ENCODE measurements at regions not wholly inside any gene's neighbourhood (a gene's known extent, or its start where the extent isn't known, plus 50 kb on each side); places are given as distances from the start of the nearest gene placed in this dataset.
"Not testable (repeated sequence)": the region's sequence is repeated elsewhere in the genome, so short reads cannot be mapped to it uniquely, and the experiment has no call there.

DNA sequence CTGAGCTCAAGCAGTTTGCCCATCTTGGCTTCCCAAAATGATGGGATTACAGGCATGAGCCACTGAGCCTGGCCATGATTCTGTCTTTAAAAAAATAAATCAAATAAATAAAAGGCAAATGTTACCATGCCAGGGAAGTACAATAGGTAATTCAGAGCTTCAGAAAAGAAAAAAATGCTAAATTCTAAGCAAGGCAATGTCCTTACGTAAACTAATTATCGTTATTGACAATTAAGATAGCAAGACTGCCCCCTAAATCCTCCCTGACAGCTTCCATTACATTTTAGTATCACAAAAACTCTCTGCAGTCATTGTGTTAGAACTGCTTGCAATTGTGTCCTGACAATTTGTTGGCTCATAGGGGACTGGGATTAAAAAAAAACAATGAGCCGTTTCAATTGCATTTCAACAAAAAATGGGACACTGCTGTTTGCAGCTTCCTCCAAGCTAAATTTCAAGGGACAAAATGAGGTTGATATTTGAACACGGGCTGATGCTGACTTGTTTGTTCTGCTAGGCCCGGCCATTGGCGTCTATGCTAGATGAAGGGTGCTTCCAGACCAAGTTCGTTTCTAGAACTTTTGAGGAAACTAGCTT lies 88.9 kb downstream of the MOGAT1 start:
- DNase-seq: no peak

DNA sequence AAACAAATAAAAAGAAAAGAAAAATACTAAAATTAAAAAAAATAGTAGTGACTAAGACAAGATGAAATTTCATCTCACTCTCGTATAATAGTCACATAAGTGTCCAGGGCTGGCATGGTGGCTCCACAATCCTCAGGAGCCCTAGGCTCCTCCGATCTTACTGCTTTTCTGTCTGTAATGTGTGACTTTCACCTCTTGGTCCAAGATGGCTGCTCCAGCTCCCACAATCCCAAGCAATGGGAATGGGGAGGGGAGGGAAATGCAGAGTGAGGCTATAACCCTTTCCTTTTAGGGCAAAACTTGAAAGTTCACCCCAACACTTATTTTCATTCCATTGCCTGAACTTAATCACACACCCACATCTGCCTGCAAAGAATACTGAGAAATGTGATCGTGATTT lies 90.4 kb downstream of the MOGAT1 start:
- no peak for DNase-seq

DNA sequence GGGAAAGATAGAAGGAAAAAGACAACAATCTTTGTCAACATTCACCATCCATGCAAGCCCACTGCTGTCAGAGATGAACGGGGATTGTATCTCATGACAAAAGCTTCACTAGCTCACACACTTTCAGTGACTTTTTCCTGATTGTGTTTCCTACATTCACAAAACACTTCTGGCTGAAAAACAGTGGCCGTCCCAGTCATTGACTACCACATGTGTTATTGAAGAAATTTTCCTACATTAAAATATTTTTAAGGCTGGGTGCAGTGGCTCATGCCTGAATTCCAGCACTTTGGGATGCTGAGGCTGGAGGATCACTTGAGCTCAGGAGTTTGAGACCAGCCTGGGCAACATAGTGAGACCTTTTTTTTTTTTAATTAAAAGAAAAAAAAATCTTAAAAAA lies 90.9 kb downstream of the MOGAT1 start:
- DNase-seq: no peak

DNA sequence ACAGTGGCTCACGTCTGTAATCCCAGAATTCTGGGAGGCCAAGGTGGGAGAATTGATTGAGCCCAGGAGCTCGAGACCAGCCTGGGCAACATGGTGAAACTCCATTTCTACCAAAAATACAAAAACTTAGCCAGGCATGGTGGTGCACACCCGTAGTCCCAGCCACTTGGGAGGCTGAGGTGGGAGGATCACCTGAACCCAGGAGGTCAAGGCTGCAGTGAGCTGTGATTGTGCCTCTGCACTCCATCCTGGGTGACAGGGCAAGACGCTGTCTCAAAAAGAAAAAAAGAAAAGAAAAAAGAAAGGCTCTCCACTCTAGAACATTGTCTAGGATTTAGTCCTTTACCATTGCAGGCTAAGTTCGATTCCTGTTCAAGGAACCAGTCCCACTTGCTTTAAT lies 94.4 kb downstream of the MOGAT1 start:
- DNase-seq: not testable (repeated sequence)

DNA sequence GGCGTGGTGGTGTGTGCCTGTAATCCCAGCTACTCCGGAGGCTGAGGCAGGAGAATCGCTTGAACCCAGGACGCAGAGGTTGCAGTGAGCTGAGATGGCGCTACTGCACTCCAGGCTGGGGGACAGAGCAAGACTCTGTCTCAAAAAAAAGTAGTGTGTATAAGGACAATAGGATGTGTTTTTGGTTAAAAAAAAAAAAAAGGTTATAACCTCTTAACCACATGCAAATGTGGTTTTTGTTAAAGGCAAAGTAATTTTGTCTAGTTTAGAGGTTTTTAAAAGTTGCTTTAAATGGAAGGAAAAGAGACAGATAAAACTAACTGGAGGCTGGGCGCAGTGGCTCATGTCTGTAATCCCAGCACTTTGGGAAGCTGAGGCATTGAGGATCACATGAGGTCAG lies 92.8 kb upstream of the ACSL3 start:
- not testable (repeated sequence) for DNase-seq

DNA sequence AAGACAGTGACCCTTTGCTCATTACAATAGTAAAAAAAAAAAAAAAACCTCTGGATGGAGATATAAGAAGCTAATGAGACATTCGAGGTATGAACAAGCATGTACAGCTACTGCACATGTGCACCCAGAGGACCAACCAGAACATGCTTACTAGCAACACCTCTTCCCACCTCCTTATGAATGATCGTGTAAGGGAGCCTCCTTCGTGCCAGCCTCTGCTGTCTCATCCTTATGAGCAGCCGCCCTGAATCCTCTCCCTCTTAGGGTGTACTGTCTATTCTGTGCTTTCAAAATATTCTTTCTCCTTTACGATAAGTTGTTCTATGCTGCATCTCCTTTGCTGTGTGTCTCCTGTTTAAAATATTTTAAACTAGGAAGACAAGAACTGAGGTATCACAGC lies 91.4 kb upstream of the ACSL3 start:
- DNase-seq: no peak

DNA sequence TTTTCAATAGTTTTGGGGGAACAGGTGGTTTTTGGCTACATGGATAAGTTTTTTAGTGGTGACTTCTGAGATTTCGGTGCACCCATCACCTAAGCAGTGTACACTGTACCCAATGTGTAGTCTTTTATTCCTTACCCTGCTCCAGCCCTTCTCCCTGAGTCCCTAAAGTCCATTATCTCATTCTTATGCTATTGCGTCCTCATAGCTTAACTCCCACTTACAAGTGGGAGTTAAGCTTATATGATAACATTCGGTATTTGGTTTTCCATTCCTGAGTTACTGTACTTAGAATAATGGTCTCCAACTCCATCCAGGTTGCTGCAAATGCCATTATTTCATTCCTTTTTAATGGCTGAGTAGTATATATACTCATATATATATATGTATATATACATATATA lies 90.9 kb upstream of the ACSL3 start:
- DNase-seq: no peak

DNA sequence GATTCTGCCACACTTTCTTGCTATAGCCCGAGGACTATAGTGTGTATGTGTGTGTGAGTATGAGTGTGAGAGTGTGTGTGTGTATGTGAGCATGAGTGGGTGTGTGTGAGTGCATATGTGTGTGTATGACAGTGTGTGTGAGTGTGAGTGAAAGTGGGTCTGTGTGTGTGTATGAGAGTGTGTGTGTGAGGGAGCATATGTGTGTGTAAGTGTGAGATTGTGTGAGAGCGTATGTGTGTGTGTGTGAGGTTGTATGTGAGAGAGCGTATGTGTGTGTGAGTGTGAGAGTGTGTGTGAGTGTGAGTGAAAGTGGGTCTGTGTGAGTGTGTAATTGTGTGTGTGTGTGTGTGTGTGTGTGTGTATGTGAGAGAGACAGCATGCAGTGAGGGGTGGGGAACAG lies 89.0 kb upstream of the ACSL3 start:
- DNase-seq: no peak

DNA sequence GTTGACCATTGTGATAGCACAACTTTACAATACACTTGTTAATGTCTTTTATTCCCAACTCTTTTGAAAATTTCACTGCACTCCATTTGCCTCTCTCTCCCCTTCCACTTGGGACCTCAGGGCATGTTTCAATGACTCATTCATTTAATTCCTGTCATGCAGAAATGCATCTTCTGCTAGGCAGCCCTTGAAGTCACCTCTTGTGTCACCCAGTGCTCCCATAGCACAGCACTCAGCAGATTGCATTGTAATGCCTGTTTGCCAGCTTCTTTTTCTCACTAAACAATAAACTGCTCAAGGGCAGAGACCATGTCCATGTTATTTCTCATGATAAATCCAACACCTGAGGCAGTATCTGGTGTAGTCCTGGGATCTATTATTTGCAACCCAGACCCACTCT lies 85.9 kb upstream of the ACSL3 start:
- no peak for DNase-seq

DNA sequence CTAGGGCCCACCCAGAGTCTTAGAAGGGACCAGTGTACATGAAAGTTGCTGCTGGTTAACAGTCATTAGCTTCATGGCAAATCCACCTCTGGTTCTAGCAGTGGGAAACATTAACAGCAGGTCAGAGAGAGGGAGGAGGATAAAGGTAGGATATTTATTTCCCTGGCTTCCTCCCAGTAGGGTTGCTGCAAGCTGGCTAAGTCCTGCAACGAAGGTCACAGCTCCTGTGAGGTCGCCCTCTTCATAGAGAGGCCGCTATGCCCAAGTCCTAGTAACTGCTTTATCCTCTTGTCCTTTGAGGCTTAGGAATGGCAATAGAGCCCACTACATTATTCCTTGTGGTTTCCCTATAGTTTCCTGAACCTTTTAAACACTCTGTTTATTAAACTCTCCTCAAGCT lies 84.0 kb upstream of the ACSL3 start:
- DNase-seq: no peak

DNA sequence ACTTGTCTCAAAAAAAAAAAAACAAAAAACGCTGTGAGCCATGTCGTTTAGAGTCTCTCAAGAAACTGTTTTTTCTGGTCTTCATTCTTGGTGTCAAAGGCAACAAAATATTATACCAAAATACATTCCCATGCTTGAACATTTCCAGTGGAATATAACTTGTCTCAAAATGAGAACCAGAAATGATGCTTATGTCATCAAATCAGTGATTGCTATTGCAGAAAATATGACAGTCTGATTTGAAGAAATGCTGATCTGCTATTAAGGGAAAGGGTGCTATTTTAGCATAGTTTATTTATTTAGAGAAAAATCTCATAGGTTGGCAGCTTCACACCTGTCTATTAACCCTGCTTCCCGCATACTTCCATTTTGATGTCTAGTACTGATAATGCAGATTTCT lies 82.4 kb upstream of the ACSL3 start:
- DNase-seq: no peak

DNA sequence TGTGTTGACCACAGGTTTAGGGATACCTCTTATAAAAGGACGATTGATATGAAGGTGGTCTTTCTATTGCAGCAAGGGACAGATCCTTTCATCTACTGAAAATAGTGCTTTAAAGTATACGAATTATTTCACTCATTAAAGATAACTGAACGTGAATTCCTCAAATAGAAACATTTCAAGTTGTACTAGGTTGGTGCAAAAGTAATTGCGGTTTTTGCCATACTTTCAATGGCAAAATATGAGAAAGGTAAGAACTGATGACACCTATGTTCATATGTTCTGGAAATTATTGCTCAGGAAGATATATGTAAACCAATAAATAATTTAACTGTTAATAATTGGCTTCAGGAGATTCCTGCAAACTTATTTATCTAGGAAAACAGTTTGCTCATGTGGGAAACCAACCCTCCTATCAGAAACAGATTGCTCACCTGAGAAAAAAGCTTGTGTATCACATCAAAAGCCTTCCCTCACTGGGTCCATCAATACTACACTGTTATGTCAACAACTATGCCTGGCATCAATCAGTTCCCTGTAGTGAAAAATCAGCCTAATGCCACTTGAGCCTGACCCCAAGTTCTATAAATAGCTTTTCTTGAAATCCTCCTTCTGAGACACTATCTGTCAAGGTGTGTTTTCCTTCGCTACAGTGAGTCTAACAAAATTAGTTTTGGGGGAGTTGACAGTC lies 81.5 kb upstream of the ACSL3 start:
- DNase-seq: no peak

DNA sequence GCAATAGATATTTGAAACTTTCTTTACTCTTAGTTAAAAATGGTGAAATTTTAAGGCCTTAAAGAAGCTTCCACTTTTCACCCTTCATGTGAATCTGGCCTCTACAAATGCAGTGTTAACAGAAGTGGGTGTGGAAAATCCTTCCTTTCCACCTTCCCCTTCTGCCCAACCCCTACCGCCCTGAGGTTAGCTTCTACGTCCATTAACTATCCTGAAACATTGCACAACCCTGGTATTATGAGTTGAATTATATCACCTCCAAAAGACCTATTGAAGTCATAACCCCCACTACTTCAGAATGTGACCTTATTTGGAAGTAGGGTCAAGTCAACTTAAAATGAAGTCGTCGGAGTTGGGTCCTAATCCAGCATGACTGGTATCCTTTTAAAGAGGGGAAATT lies 80.8 kb upstream of the ACSL3 start:
- no peak for DNase-seq

DNA sequence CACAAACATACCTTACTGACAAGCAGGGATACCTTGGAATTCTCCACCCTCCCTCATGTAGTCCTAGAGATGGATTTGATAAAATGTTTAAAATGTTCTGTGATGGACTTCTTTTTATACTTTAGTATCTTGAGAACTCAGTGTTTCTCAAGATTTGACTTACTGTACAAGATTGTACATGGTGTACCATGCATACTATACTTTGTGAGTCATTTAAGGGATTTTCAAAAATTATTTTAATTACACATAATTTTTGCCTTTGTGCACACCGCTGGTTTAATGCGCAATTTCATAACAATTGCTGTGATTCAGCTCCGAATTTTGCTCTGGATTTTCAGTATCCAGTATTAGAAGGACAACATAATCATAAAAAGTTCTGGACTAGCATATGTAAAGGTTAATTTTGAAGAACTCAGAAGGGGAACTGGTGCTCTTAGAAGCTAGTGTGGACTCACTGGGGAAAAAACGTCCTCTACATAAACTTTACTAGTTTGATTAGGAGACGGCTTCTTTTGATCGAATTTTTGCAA lies 78.6 kb upstream of the ACSL3 start:
- no peak for DNase-seq

DNA sequence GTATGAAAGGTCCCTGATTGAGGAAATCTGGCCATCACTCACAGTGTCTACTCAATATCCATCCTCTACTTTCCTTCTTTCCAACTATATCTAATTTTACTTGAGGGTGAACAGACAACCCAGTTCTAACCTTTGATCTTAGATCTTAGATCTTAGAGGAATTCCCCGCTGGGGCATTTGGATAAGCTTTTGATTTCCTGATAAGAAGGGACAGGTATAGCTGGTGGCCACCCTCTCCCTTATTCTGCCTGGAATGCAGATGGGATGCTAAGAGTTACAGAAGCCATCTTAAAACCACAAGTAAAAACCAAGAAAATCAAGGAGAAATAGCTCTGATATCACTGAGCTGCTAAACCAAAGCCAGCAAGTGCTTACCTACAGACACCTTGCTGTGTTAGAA lies 77.2 kb upstream of the ACSL3 start:
- DNase-seq: no peak

DNA sequence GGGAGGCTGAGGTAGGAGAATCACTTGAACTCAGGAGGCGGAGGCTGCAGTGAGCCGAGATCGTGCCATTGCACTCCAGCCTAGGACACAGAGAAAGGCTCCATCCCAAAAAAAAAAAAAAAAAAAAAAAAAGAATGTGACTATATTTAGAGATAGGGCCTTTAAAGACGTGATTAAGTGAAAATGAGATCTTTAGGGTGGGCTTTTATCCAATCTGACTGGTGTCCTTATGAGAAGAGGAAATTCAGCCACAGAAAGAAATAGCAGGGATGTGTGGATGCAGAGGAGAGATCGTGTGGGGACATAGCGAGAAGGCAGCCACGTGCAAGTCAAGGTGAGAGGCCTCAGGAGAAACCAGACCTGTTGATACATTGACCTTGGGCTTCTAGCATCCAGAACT lies 69.9 kb upstream of the ACSL3 start:
- DNase-seq: no peak

DNA sequence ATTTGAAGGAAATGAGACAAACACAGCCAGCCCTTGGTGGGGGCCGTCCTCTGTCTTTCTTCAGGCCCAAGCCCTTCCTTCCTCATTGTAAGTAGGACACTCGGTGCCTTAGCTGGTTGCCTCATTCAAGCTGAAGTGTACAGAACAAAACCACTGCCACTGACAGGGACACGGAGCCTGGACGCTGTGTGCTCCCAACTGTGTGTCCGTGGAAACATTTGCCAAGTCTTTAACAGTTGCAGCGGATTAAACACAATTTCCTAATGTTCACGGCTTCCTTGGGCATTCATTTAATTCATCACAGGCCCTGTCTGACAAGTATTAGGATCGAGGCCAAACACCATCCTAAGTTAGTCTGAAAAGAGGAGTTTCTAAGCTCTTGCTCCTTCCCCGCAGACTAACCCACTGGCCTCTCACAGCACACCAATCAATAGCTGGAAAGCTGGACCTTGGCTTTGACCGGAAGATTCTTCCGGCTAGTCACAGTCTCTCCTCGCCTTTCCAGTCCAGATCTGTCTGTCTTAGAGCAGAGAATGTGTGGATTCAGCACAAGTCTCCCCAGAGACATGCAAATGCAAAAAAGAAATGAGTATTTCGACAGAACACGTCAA lies 68.7 kb upstream of the ACSL3 start:
- DNase-seq: no peak

DNA sequence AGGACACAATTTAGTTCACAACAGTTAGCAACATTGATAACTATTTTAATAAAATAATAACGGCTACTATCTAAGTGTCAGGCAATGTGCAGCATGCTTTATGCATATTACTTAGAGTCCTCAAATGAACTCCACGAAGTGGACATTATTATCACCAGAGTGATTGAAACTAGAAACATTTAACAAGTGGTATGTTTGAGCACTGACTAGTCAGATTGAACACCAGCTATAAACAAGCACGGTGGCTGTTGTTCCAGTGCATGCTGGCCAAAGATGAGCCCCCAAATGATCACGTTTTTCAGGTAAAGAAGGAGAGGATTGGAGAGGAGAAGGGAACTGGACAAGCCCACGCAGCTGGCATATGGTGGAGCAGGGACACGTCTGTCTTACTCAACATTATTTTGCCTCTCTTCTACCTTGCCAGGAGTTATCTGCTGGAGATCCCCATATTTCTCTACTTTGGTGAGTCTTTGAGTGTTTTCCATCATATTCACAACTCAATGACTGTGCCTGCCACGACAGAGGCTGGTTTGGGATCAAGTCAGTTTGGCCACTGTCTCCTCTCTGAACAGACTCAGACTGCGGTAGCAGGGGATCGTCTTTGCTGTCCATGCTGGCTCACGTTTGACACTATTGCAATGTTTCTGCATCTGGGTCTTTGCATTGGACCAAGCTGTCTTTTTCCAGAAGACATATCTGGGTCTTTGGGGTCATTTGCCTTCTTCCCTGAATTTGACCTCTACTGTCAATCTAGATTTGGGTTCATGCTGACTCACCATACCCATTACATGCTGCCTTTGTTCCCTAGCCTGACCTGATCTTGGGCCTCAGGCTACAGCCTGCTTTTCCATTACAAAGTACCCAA lies 66.0 kb upstream of the ACSL3 start:
- DNase-seq: no peak

DNA sequence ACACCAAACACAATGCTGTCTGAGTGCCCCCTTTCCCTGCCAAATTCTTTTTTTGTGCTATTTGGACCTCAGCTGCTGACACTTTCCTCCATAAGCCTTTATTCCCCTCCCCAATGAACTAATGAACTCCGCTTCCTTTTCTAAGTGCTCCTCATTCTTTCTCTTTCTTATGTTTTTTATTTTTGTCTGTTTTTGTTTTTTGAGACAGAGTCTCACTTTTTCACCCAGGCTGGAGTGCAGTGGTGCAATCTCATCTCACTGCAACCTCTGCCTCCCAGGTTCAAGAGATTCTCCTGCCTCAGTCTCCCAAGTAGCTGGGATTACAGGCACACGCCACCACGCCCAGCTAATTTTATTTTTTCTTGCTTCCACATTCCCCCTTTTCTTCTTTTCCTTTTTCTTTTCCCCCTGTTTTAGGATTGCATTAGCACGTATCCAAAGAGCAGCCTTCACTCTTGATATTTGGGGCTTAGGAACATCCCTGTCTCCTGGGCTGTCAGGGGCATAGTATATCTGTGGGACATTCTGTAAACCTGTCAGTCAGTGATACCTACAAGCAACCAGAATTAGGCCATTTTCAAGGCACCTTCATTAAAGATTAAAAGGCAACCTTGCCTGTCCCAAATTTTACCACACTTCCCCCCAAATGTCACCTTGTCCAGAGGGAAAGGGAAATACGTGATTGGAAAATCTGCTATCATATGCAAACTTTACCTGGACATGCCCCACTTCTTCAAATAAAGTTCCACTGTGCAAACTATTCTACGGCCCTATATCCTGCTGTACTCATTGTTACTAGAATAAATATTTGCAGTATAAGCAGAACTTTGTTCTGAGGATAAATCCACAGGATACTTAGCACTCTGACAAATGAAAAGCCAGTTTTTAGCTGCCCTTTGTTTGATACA lies 65.1 kb upstream of the ACSL3 start:
- no peak for DNase-seq

DNA sequence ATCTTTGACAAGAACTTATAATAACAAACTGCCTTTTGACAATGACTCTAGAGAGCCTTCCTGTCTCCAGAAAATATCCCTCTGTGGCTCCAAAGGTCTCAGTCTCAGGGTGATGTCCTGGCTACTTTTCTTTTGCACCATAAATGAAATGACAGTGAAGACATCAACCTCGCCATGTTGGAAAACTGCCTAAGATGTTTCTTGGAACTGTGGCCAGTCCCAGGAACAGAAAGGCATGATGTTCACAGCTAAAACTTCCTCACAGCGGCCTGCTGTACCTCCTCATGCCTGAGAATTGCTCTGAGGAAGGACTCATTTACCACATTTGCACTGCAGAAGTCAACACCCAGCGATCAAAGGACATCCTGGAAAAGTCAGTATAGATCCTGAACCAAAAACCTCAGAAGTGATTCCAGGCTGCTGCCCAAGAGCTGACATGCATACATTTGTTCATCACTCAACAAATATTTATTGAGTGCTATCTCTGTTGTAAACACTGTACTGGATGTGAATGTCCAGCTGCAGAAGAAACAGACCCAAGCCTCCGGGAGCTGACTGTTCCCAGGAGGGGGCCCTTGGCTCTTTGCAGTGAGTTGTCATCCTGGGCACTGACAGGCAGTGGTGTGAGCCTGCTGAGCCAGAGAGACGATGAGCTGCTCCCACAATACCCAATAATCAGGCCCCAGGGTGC lies 64.3 kb upstream of the ACSL3 start:
- no peak for DNase-seq

DNA sequence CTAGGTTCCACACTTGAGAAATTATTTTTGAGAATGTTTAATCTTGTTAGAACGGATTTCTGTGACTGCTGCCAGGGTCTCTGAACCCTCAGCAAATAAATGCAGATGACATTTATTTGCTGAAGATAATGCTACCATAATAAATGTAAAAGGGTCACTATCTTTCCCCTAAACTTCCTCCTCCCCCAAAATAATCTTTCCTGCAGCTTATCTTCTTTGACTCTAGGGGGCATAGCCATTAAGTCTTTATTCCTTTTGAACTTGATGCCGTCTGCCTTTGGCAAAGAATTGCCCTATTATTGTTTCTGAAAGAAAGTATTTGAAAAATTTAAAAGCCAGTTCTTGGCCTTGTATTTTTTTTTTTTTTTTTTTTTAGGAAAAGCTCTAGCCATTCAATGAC lies 63.6 kb upstream of the ACSL3 start:
- DNase-seq: peak; percentile 27

DNA sequence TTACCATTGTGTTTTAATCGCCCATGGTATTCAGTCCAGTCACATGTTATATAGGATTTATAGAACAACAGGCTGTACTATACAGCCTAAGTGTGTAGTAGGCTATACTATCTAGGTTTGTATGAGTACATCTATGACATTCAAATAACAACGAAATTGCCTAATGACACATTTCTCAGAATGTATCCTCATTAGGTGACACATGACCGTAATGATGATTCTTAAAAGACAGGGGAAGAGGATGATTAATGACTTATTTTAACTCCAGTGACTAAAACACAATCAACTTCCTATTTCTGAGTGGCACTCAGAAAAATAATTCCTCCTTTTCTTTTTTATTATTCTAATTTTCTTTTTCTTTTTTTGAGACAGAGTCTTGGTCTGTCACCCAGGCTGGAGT lies 63.0 kb upstream of the ACSL3 start:
- DNase-seq: no peak

Data from fibroblast of skin of right quadriceps (primary cell).